Sigmoid colon (tissue), 4 donors: ENCODE measurements at regions not wholly inside any gene's neighbourhood (a gene's known extent, or its start where the extent isn't known, plus 50 kb on each side); places are given as distances from the start of the nearest gene placed in this dataset.

Experiments used
- EP300 ChIP-seq, 4 donors: sonication (generic); formaldehyde crosslinking; IDR thresholded peaks; one replicate each; pipeline ENCODE4 v1.6.1; 2017; ENCODE audit warnings: antibody characterized with exemption in 4 of 4
- POLR2A ChIP-seq, 2 donors: fragments of 450-650 bp; IDR thresholded peaks; one replicate each; pipeline ENCODE4 v1.6.1; 2016; ENCODE audit warnings: antibody characterized with exemption in 2 of 2, mild to moderate bottlenecking in 2 of 2, moderate library complexity in 2 of 2
- TF ChIP-seq, protein P1 (sequence below), 4 experiments: fragments of 450-650 bp in 3 of 4; fragments of 200-600 bp in 1 of 4; IDR thresholded peaks; one replicate each; pipeline ENCODE4 v1.5.1; 2016 to 2019; ENCODE audit warnings: antibody characterized with exemption in 4 of 4, mild to moderate bottlenecking in 3 of 4, moderate library complexity in 2 of 4

DNA sequence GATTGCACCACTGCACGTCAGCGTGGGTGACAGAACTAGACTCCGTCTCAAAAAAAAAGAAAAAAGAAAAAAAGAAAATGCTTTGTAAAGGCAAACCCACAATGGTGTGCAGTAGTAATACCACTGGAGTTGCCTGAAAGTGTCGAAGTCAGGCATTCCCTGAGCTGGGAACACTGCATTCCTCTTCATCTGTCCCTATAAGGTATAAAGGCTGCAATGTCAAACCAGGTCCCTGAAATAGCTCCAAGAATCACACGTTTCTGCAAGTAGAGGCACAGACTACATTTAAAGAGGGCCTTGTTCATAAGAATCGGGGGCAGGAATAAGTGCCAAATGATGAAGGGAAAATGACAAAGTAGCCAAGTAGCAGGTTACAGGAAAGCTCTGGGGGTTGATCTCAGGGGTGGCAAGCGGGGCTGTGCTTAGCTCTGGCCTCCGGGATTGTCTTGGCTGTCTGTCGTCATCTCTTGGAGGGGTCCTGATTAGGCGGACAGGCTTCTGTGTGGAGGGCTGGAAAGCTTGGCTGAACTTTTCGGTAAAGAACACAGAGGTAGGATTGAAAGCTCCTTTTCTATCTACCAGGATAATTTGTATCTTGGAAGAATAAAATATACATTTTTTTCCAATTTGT, 109.1 kb downstream of the PFKFB3 start:
- TF ChIP-seq, protein P1, sequence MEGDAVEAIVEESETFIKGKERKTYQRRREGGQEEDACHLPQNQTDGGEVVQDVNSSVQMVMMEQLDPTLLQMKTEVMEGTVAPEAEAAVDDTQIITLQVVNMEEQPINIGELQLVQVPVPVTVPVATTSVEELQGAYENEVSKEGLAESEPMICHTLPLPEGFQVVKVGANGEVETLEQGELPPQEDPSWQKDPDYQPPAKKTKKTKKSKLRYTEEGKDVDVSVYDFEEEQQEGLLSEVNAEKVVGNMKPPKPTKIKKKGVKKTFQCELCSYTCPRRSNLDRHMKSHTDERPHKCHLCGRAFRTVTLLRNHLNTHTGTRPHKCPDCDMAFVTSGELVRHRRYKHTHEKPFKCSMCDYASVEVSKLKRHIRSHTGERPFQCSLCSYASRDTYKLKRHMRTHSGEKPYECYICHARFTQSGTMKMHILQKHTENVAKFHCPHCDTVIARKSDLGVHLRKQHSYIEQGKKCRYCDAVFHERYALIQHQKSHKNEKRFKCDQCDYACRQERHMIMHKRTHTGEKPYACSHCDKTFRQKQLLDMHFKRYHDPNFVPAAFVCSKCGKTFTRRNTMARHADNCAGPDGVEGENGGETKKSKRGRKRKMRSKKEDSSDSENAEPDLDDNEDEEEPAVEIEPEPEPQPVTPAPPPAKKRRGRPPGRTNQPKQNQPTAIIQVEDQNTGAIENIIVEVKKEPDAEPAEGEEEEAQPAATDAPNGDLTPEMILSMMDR (IDR thresholded peaks at IDR 0.05) = no peak
- TF ChIP-seq POLR2A (IDR thresholded peaks at IDR 0.05) (no peak), EP300 (IDR thresholded peaks at IDR 0.05) (no peak)
